Thyroid gland (tissue), 4 donors: ENCODE measurements at regions not wholly inside any gene's neighbourhood (a gene's known extent, or its start where the extent isn't known, plus 50 kb on each side); places are given as distances from the start of the nearest gene placed in this dataset.
"Not testable (repeated sequence)": the region's sequence is repeated elsewhere in the genome, so short reads cannot be mapped to it uniquely, and the experiment has no call there.

Experiments used
- DNase-seq, 2 donors: peaks; one replicate each; pipeline ENCODE4 v3.0.0-alpha.2; 2019
- H3K27ac ChIP-seq, 3 donors: fragments of 200-600 bp; sonication (generic); 1 replicate in 2 of 3; 2 replicates in 1 of 3; pipeline ENCODE4 v1.5.1; 2016 to 2019; ENCODE audit warnings: mild to moderate bottlenecking in 1 of 3, moderate library complexity in 1 of 3
- H3K27me3 ChIP-seq: fragments of 200-600 bp; sonication (generic); one replicate; pipeline ENCODE4 v1.5.1; 2019
- H3K36me3 ChIP-seq, 2 donors: fragments of 200-600 bp; sonication (generic); one replicate each; pipeline ENCODE4 v1.5.1; 2016 to 2019
- H3K4me1 ChIP-seq, 2 donors: fragments of 200-600 bp; sonication (generic); one replicate each; pipeline ENCODE4 v1.5.1; 2017 to 2019
- H3K4me3 ChIP-seq, 3 donors: fragments of 200-600 bp; sonication (generic); replicated peaks in 1 of 3; 1 replicate in 2 of 3; 2 replicates in 1 of 3; pipeline ENCODE4 v1.5.1; 2016; ENCODE audit warnings: mild to moderate bottlenecking in 1 of 3
- H3K9me3 ChIP-seq: fragments of 200-600 bp; sonication (generic); one replicate; pipeline ENCODE4 v1.5.1; 2017
- CTCF ChIP-seq, 6 experiments: fragments of 200-600 bp in 3 of 6; fragments of 450-650 bp in 3 of 6; sonication (generic) in 3 of 6; IDR thresholded peaks; one replicate each; pipeline ENCODE4 v1.5.1; 2016 to 2019; ENCODE audit warnings: antibody characterized with exemption in 6 of 6, mild to moderate bottlenecking in 2 of 6, inconsistent platforms in 1 of 6, moderate library complexity in 1 of 6
- POLR2A ChIP-seq, 2 donors: fragments of 450-650 bp; IDR thresholded peaks; one replicate each; pipeline ENCODE4 v1.6.1; 2017; ENCODE audit warnings: antibody characterized with exemption in 2 of 2, mild to moderate bottlenecking in 2 of 2, moderate library complexity in 1 of 2
- WGBS, 2 donors: methylation state at CpG; one replicate each; pipeline ENCODE4 v1.1.5; 2017; 5-methylcytosine and 5-hydroxymethylcytosine counted together
- intact Hi-C: fragments of 100-400 bp; cut with DNase I; formaldehyde crosslinking; loops from one replicate; pipeline ENCODE4 v1.15.1; 2023

GRCh38 chr10:100642295-100642994, 102.9 kb upstream of the PAX2 start:
- no peaks in the 10 kb centered on the region for H3K36me3 ChIP-seq
- no peaks in the 10 kb centered on the region for H3K9me3 ChIP-seq
- no peaks in the 10 kb centered on the region for H3K27me3 ChIP-seq
- no peak overlapping the region for H3K27ac ChIP-seq
- no peak overlapping the region for H3K4me3 ChIP-seq
- intact Hi-C loops, result no loop called here
- DNase-seq, result no peak
- no peaks in the 10 kb centered on the region for H3K4me1 ChIP-seq
- WGBS, 2 donors, result 9 to 12% methylated on average over 9 of the region's 9 CpGs
- no peak for TF ChIP-seq CTCF (IDR thresholded peaks at IDR 0.05)
- no peak for TF ChIP-seq POLR2A (IDR thresholded peaks at IDR 0.05)

GRCh38 chr10:100645091-100645490, 100.3 kb upstream of the PAX2 start:
- H3K27me3 ChIP-seq, result no peaks in the 10 kb centered on the region
- H3K4me3 ChIP-seq, result no peak overlapping the region
- H3K9me3 ChIP-seq, result no peaks in the 10 kb centered on the region
- no peak for TF ChIP-seq POLR2A (IDR thresholded peaks at IDR 0.05)
- no peak for TF ChIP-seq CTCF (IDR thresholded peaks at IDR 0.05)
- H3K4me1 ChIP-seq, result no peaks in the 10 kb centered on the region
- H3K27ac ChIP-seq, result no peak overlapping the region
- no peak for DNase-seq
- intact Hi-C loops, result no loop called here
- 58 to 61% methylated on average over 5 of the region's 5 CpGs for WGBS, 2 donors
- no peaks in the 10 kb centered on the region for H3K36me3 ChIP-seq

- no peaks in the 10 kb centered on the region for H3K4me1 ChIP-seq
- 27 to 40% methylated on average over 12 of the region's 12 CpGs for WGBS, 2 donors
- H3K36me3 ChIP-seq, result no peaks in the 10 kb centered on the region
- DNase-seq, result no peak
- no peaks in the 10 kb centered on the region for H3K9me3 ChIP-seq
- H3K27me3 ChIP-seq, result no peaks in the 10 kb centered on the region
- TF ChIP-seq CTCF (IDR thresholded peaks at IDR 0.05) (no peak), POLR2A (IDR thresholded peaks at IDR 0.05) (no peak)
- H3K4me3 ChIP-seq, result no peak overlapping the region
- H3K27ac ChIP-seq, result no peak overlapping the region
- intact Hi-C loops, result no loop called here
Measured at GRCh38 chr10:100645613-100646392, 99.6 kb upstream of the PAX2 start.

- 81 to 91% methylated on average over 2 of the region's 2 CpGs for WGBS, 2 donors
- Histone ChIP-seq H3K4me1 (no peaks in the 10 kb centered on the region), H3K36me3 (no peaks in the 10 kb centered on the region), H3K4me3 (no peak overlapping the region), H3K27me3 (no peaks in the 10 kb centered on the region), H3K27ac (no peak overlapping the region), H3K9me3 (no peaks in the 10 kb centered on the region)
- TF ChIP-seq CTCF (IDR thresholded peaks at IDR 0.05) (no peak), POLR2A (IDR thresholded peaks at IDR 0.05) (no peak)
- intact Hi-C loops, result no loop called here
- DNase-seq, result no peak
Measured at GRCh38 chr10:100647928-100648327, 97.5 kb upstream of the PAX2 start.

- no peak overlapping the region for H3K4me3 ChIP-seq
- H3K9me3 ChIP-seq, result no peaks in the 10 kb centered on the region
- no peaks in the 10 kb centered on the region for H3K36me3 ChIP-seq
- TF ChIP-seq POLR2A (IDR thresholded peaks at IDR 0.05), result no peak
- no peak for TF ChIP-seq CTCF (IDR thresholded peaks at IDR 0.05)
- DNase-seq, result no peak
- H3K27ac ChIP-seq, result no peak overlapping the region
- WGBS, 2 donors, result 77 to 83% methylated on average over 7 of the region's 7 CpGs
- peaks cover 0 to 17% of the 10 kb centered on the region in 2 donors for H3K4me1 ChIP-seq
- intact Hi-C loops, result no loop called here
- H3K27me3 ChIP-seq, result peaks cover 16% of the 10 kb centered on the region
Measured at GRCh38 chr10:100650693-100651092, 94.7 kb upstream of the PAX2 start.

- DNase-seq, H3K9me3 ChIP-seq, H3K27ac ChIP-seq, H3K4me3 ChIP-seq, intact Hi-C loops, H3K36me3 ChIP-seq: not testable (repeated sequence)
- H3K27me3 ChIP-seq, result peaks cover 19% of the 10 kb centered on the region
- 90% methylated on average over 3 of the region's 3 CpGs for WGBS, 2 donors
- peaks cover 0 to 17% of the 10 kb centered on the region in 2 donors for H3K4me1 ChIP-seq
Measured at GRCh38 chr10:100651099-100651498, 94.3 kb upstream of the PAX2 start.
